HFFc6 (cell line): ENCODE measurements at regions not wholly inside any gene's neighbourhood (a gene's known extent, or its start where the extent isn't known, plus 50 kb on each side); places are given as distances from the start of the nearest gene placed in this dataset.

Experiments used
- DNase-seq: peaks from one replicate; pipeline ENCODE4 v3.0.0-alpha.2; 2018
- H3K27ac Mint-ChIP-seq: 2 replicates; pipeline ENCODE4 v1.8.0; 2020; ENCODE audit warnings: mild to moderate bottlenecking, mixed read lengths
- H3K27me3 Mint-ChIP-seq: 2 replicates; pipeline ENCODE4 v1.8.0; 2021; ENCODE audit warnings: mild to moderate bottlenecking, moderate library complexity, mixed read lengths; ENCODE audit not compliant: insufficient read depth
- H3K36me3 Mint-ChIP-seq: 2 replicates; pipeline ENCODE4 v1.8.0; 2021; ENCODE audit warnings: low read depth, mixed read lengths
- H3K4me1 Mint-ChIP-seq: 2 replicates; pipeline ENCODE4 v1.8.0; 2020; ENCODE audit warnings: low read depth, mixed read lengths
- H3K4me3 Mint-ChIP-seq: 2 replicates; pipeline ENCODE4 v1.8.0; 2020; ENCODE audit warnings: mild to moderate bottlenecking, moderate library complexity, mixed read lengths
- H3K9me3 Mint-ChIP-seq: 2 replicates; pipeline ENCODE4 v1.8.0; 2020; ENCODE audit warnings: mild to moderate bottlenecking, mixed read lengths
- CTCF ChIP-seq: fragments of 200-600 bp; sonication (generic); IDR thresholded peaks from 2 replicates; pipeline ENCODE4 v1.5.0; 2021; ENCODE audit warnings: antibody characterized with exemption, mild to moderate bottlenecking

GRCh38 chr3:22141769-22142168, 390.8 kb upstream of the ZNF385D start:
- Mint-ChIP-seq H3K27me3 (no peaks in the 10 kb centered on the region), H3K27ac (no peak overlapping the region), H3K36me3 (no peaks in the 10 kb centered on the region), H3K9me3 (no peaks in the 10 kb centered on the region), H3K4me1 (no peaks in the 10 kb centered on the region), H3K4me3 (no peak overlapping the region)
- DNase-seq: no peak
- no peak for TF ChIP-seq CTCF

GRCh38 chr3:22147161-22147560, 396.2 kb upstream of the ZNF385D start:
- Mint-ChIP-seq H3K9me3 (peaks cover 4% of the 10 kb centered on the region), H3K27ac (no peak overlapping the region), H3K4me1 (no peaks in the 10 kb centered on the region), H3K36me3 (no peaks in the 10 kb centered on the region), H3K4me3 (no peak overlapping the region), H3K27me3 (no peaks in the 10 kb centered on the region)
- no peak for DNase-seq
- TF ChIP-seq CTCF: no peak

- no peak for DNase-seq
- no peak overlapping the region for H3K4me3 Mint-ChIP-seq
- TF ChIP-seq CTCF: no peak
- no peak overlapping the region for H3K27ac Mint-ChIP-seq
- no peaks in the 10 kb centered on the region for H3K4me1 Mint-ChIP-seq
- no peaks in the 10 kb centered on the region for H3K36me3 Mint-ChIP-seq
- no peaks in the 10 kb centered on the region; the same call in 1 of the 2 replicates for H3K27me3 Mint-ChIP-seq
- H3K9me3 Mint-ChIP-seq: peaks cover 39% of the 10 kb centered on the region
These were observed 405.9 kb upstream of the ZNF385D start for GRCh38 chr3:22156868-22157267.

GRCh38 chr3:22157848-22158247, 406.8 kb upstream of the ZNF385D start:
- no peak for TF ChIP-seq CTCF
- no peaks in the 10 kb centered on the region; the same call in 1 of the 2 replicates for H3K27me3 Mint-ChIP-seq
- H3K27ac Mint-ChIP-seq: no peak overlapping the region
- peaks cover 41% of the 10 kb centered on the region for H3K9me3 Mint-ChIP-seq
- no peaks in the 10 kb centered on the region for H3K36me3 Mint-ChIP-seq
- DNase-seq: no peak
- no peaks in the 10 kb centered on the region for H3K4me1 Mint-ChIP-seq
- H3K4me3 Mint-ChIP-seq: no peak overlapping the region

- no peak for DNase-seq
- TF ChIP-seq CTCF: no peak
- Mint-ChIP-seq H3K27ac (no peak overlapping the region), H3K4me3 (no peak overlapping the region), H3K36me3 (no peaks in the 10 kb centered on the region), H3K9me3 (peaks cover 31% of the 10 kb centered on the region), H3K27me3 (no peaks in the 10 kb centered on the region; the same call in 1 of the 2 replicates), H3K4me1 (no peaks in the 10 kb centered on the region)
These were observed 408.1 kb upstream of the ZNF385D start for GRCh38 chr3:22159004-22159695.
